T-cell (primary cell): ENCODE measurements at regions not wholly inside any gene's neighbourhood (a gene's known extent, or its start where the extent isn't known, plus 50 kb on each side); places are given as distances from the start of the nearest gene placed in this dataset.
A peak's percentile ranks its signal among the peaks of the same experiment; 100 is the strongest.
"Not testable (repeated sequence)": the region's sequence is repeated elsewhere in the genome, so short reads cannot be mapped to it uniquely, and the experiment has no call there.

Experiments
- ATAC-seq, 4 experiments: fragments of 200-7000 bp in 3 of 4; fragments of 150-1000 bp in 1 of 4; cut with Tn5 transposase; replicated peaks in 1 of 4; 1 replicate in 3 of 4; 2 replicates in 1 of 4; pipeline ENCODE4 v1.10.0; 2021; ENCODE audit warnings: moderate library complexity in 3 of 4, mild to moderate bottlenecking in 2 of 4, moderate number of reproducible peaks in 1 of 4
- CTCF ChIA-PET, 2 donors: fragments of 300-600 bp; sonication (Branson Sonifier 250); formaldehyde crosslinking; loops; one replicate each; lab custom pipeline; 2022; ENCODE audit warnings: antibody characterized with exemption in 2 of 2; lab: Charles Lee
- POLR2A ChIA-PET, 2 donors: fragments of 300-600 bp; sonication (Branson Sonifier 250); formaldehyde crosslinking; loops; one replicate each; lab custom pipeline; 2022; ENCODE audit warnings: antibody characterized with exemption in 2 of 2; lab: Charles Lee
- DNase-seq, 35 experiments: peaks; one replicate each; pipeline versions ENCODE4 v3.0.0 to v3.0.0-alpha.2; 2013 to 2023
- H3K27ac ChIP-seq: one replicate; pipeline ENCODE4 v1.5.1; 2013; ENCODE audit warnings: low read length
- H3K27me3 ChIP-seq, 2 experiments: replicated peaks in 1 of 2; 1 replicate in 1 of 2; 2 replicates in 1 of 2; pipeline versions ENCODE4 v1.6.1 to v1.7.0; 2013; ENCODE audit warnings: low read length in 1 of 2, mixed read lengths in 1 of 2; ENCODE audit not compliant: control insufficient read depth in 2 of 2, insufficient read depth in 2 of 2; ENCODE audit errors: extremely low read depth in 1 of 2
- H3K36me3 ChIP-seq, 2 donors: 1 replicate in 1 of 2; 2 replicates in 1 of 2; pipeline versions ENCODE4 v1.6.1 to v1.7.0; 2013; ENCODE audit warnings: low read length in 1 of 2; ENCODE audit not compliant: control insufficient read depth in 2 of 2, insufficient read depth in 1 of 2; ENCODE audit errors: extremely low read depth in 1 of 2
- H3K4me1 ChIP-seq, 2 experiments: 1 replicate in 1 of 2; 2 replicates in 1 of 2; pipeline versions ENCODE4 v1.6.1 to v1.7.0; 2013; ENCODE audit warnings: low read length in 2 of 2, mixed read lengths in 1 of 2; ENCODE audit not compliant: insufficient read depth in 2 of 2, control insufficient read depth in 1 of 2; ENCODE audit errors: extremely low read depth in 1 of 2
- H3K4me3 ChIP-seq, 2 donors: 1 replicate in 1 of 2; 2 replicates in 1 of 2; pipeline versions ENCODE4 v1.5.1 to v1.7.0; 2013; ENCODE audit warnings: mild to moderate bottlenecking in 2 of 2, low read length in 1 of 2, moderate library complexity in 1 of 2; ENCODE audit not compliant: control insufficient read depth in 1 of 2; ENCODE audit errors: extremely low read depth in 1 of 2
- H3K9me3 ChIP-seq: 2 replicates; pipeline ENCODE4 v1.7.0; 2013
- H3K27ac Mint-ChIP-seq, 2 donors: one replicate each; pipeline ENCODE4 v1.8.0; 2020 to 2021; ENCODE audit warnings: mild to moderate bottlenecking in 2 of 2, mixed read lengths in 2 of 2
- H3K27me3 Mint-ChIP-seq, 2 donors: one replicate each; pipeline ENCODE4 v1.8.0; 2021 to 2022; ENCODE audit warnings: mixed read lengths in 2 of 2
- H3K36me3 Mint-ChIP-seq: one replicate; pipeline ENCODE4 v1.8.0; 2021; ENCODE audit warnings: mixed read lengths
- H3K4me1 Mint-ChIP-seq, 3 donors: one replicate each; pipeline ENCODE4 v1.8.0; 2020 to 2022; ENCODE audit warnings: mixed read lengths in 3 of 3, mild to moderate bottlenecking in 1 of 3
- H3K4me3 Mint-ChIP-seq, 3 donors: one replicate each; pipeline ENCODE4 v1.8.0; 2020 to 2022; ENCODE audit warnings: mild to moderate bottlenecking in 3 of 3, mixed read lengths in 3 of 3, moderate library complexity in 3 of 3
- H3K9me3 Mint-ChIP-seq, 3 donors: one replicate each; pipeline ENCODE4 v1.8.0; 2020 to 2022; ENCODE audit warnings: mixed read lengths in 3 of 3
- WGBS: methylation state at CpG from one replicate; pipeline ENCODE4 v1.1.5; 2013; ENCODE audit warnings: missing lambda C conversion rate; ENCODE audit not compliant: insufficient coverage; 5-methylcytosine and 5-hydroxymethylcytosine counted together

DNA sequence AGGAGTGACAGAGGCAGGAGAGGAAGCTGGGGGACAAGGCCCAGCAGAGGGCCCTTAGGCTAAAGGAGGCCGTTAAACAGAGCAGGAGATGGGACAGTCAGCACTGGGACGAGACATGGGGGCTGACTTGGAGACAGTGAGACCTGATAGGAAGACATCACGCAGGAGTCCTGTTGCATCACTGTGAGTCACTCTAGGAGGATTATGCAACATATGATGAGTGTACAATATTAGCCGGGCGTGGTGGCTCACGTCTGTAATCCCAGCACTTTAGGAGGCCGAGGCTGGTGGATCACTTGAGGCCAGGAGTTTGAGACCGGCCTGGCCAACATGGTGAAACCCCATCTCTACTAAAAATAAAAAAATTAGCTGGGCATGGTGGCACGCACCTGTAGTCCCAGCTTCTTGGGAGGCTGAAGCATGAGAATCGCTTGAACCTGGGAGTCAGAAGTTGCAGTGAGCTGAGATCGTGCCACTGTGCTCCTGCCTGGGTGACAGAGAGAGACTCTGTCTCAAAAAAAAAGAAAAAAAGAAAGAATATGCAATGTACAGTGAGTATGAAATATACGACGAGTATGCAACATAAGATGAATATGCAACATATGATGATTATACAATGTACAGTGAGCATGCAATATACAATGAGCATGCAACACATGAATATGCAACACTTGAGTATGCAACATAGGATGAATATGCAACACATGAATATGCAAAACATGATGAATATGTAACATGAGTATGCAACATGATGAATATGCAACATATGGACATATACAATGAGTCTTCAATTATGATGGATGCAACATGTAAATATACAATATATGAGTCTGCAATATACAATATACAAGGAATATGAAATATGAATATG is 83.3 kb upstream of the ID2 start:
- ChIA-PET CTCF (no interaction called here), POLR2A (no interaction called here)
- Histone ChIP-seq H3K27me3 (no peaks in the 10 kb centered on the region), H3K4me1 (no peaks in the 10 kb centered on the region), H3K4me3 (no peak overlapping the region), H3K9me3 (no peaks in the 10 kb centered on the region), H3K27ac (no peak overlapping the region), H3K36me3 (no peaks in the 10 kb centered on the region)
- H3K36me3 Mint-ChIP-seq = no peaks in the 10 kb centered on the region
- no peak overlapping the region for H3K27ac Mint-ChIP-seq
- peaks cover 0 to 6% (median 0%) of the 10 kb centered on the region in 3 donors for H3K4me1 Mint-ChIP-seq
- DNase-seq (peak in 1 of 35 experiments; percentile 27), ATAC-seq (no peak)
- H3K27me3 Mint-ChIP-seq = peaks cover 3 to 4% of the 10 kb centered on the region in 2 donors
- 92% methylated on average over 8 of the region's 13 CpGs for WGBS
- H3K9me3 Mint-ChIP-seq = no peaks in the 10 kb centered on the region
- H3K4me3 Mint-ChIP-seq = no peak overlapping the region

DNA sequence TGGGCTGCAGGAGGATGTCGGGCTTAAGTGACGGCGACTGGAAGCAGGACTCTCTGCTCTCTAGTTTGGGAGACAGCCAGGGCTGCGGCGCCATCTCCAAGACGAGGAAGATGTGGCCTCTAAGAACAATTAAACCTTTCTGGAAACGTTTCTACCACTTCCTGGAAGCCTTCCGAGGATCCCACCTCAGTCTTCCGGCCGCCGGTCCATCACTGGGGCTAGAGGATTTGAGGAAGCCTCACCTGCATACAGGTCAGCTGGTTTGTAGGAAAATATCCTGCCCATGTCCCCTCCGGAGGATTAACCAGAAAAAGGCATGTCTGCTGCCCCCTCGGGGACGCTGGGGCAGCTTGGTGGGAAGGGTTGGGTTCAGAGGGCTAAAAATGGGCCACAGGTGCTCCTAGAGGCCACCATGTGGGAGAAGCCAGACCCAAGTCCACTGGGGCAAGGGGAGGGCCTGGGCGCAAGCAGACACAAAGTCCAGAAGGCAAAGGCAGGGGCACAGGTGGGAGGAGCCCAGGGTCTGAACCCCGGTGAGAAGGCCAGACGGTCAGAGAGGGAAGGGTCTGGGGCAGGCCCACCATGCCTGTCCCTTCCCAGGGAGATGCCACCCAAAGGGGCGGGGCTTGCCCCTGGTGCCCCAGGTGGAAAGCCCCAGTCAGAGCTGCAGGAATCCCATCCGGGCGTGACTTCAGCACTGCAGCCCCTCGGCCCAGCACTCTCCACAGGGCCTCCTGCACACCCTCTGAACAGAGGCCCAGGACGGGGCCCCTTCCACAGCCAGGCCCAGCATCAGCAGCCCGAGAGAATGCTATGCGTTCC is 82.2 kb upstream of the ID2 start:
- Histone ChIP-seq H3K4me1 (no peaks in the 10 kb centered on the region), H3K9me3 (no peaks in the 10 kb centered on the region), H3K27me3 (no peaks in the 10 kb centered on the region), H3K27ac (no peak overlapping the region), H3K4me3 (no peak overlapping the region), H3K36me3 (no peaks in the 10 kb centered on the region)
- CTCF ChIA-PET = no interaction called here
- H3K4me1 Mint-ChIP-seq = no peaks in the 10 kb centered on the region
- 93% methylated on average over 19 of the region's 24 CpGs for WGBS
- no peaks in the 10 kb centered on the region for H3K27me3 Mint-ChIP-seq
- H3K4me3 Mint-ChIP-seq = no peak overlapping the region
- H3K36me3 Mint-ChIP-seq = no peaks in the 10 kb centered on the region
- DNase-seq (no peak), ATAC-seq (no peak)
- no peaks in the 10 kb centered on the region for H3K9me3 Mint-ChIP-seq
- no peak overlapping the region for H3K27ac Mint-ChIP-seq
- POLR2A ChIA-PET = no interaction called here

DNA sequence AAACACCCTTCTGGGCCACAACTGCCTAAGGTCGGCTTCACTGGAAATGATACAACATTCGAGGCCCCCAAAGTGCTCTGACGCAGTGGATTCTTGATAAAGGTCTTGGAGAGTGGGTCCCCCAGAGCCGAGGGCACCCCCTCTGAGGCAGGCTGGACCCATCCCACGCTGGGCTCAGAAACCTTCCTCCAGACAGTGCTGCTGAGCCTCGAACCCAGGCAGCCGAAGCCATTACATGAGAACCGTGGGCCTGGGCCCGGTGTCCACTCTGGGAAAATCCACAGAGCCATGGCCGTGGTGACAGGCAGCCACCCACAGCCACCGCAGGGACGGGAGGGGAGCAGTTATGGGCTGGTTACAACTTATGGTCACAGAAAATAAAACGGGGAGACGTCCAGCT is 81.4 kb upstream of the ID2 start:
- WGBS = 93% methylated on average over 14 of the region's 14 CpGs
- H3K36me3 Mint-ChIP-seq = no peaks in the 10 kb centered on the region
- H3K9me3 Mint-ChIP-seq = no peaks in the 10 kb centered on the region
- ATAC-seq (no peak), DNase-seq (no peak)
- Histone ChIP-seq H3K4me3 (no peak overlapping the region), H3K27ac (no peak overlapping the region), H3K9me3 (no peaks in the 10 kb centered on the region), H3K36me3 (no peaks in the 10 kb centered on the region), H3K4me1 (no peaks in the 10 kb centered on the region), H3K27me3 (no peaks in the 10 kb centered on the region)
- no peak overlapping the region for H3K4me3 Mint-ChIP-seq
- H3K27me3 Mint-ChIP-seq = no peaks in the 10 kb centered on the region
- H3K27ac Mint-ChIP-seq = no peak overlapping the region
- no peaks in the 10 kb centered on the region for H3K4me1 Mint-ChIP-seq
- POLR2A ChIA-PET = no interaction called here
- CTCF ChIA-PET = no interaction called here

DNA sequence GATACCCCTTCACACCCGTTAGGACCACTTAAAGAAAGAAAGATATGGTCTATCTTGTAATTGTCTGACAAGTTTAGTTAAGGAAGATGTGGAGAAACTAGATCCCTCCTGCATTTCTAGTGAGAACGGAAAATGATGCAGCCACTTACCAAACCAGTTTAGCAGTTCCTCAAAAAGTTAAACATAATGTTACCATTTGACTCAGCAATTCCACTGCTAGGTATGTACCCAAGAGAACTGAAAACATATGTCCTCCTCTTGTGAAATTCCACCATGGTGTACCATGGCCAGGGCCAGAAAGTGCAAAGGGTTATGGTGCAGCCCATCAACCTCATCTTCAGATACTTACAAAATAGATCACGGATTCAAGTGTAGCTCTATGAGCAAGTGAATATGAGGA is 79.0 kb upstream of the ID2 start:
- H3K4me3 ChIP-seq = no peak overlapping the region
- Mint-ChIP-seq H3K9me3 (no peaks in the 10 kb centered on the region), H3K36me3 (no peaks in the 10 kb centered on the region), H3K4me1 (no peaks in the 10 kb centered on the region), H3K27me3 (no peaks in the 10 kb centered on the region), H3K4me3 (no peak overlapping the region), H3K27ac (no peak overlapping the region)
- ChIA-PET POLR2A (no interaction called here), CTCF (no interaction called here)
- ATAC-seq = no peak
- H3K9me3 ChIP-seq = no peaks in the 10 kb centered on the region
- WGBS = no CpG with 5 or more reads among the region's 3 CpGs
- DNase-seq = no peak
- no peaks in the 10 kb centered on the region for H3K36me3 ChIP-seq
- H3K27ac ChIP-seq = no peak overlapping the region
- H3K4me1 ChIP-seq = no peaks in the 10 kb centered on the region
- H3K27me3 ChIP-seq = no peaks in the 10 kb centered on the region

DNA sequence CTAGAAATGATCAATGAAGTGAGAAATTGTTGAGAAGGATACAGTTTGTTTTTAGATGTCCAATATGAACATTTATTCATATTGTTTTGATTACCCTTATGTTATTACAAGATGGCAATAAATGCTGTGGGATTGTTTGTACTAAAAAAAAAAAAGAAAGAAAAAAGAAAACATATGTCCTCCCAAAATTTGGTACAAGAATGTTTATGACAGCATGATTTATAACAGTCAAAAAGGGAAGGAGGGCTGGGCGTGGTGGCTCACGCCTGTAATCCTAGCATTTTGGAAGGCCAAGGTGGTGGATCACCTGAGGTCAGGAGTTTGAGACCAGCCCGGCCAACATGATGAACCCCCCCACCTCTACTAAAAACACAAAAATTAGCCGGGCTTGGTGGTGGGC is 78.5 kb upstream of the ID2 start:
- H3K9me3 ChIP-seq, ATAC-seq, POLR2A ChIA-PET, H3K36me3 Mint-ChIP-seq, H3K9me3 Mint-ChIP-seq, H3K36me3 ChIP-seq, CTCF ChIA-PET, H3K4me3 Mint-ChIP-seq, H3K4me1 ChIP-seq, H3K4me1 Mint-ChIP-seq, H3K27me3 Mint-ChIP-seq, H3K27ac Mint-ChIP-seq, DNase-seq, H3K27ac ChIP-seq, H3K4me3 ChIP-seq, H3K27me3 ChIP-seq: not testable (repeated sequence)
- WGBS = no CpG with 5 or more reads among the region's 4 CpGs

DNA sequence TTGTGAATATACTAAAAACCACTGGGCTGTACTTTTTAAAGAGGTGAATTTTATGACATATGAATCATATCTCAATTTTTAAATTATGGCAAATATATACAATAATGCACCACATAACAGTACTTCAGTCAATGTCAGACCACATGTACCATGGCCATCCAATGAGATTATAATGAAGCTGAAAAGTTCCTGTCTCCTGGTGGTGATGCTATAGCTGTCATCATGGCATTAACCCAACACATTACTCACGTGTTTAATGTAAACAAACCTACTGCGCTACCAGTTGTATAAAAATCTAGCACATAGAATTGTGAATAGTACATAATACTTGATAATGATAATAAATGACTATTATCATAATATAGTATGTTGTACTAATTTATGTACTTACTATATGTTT is 77.6 kb upstream of the ID2 start:
- Mint-ChIP-seq H3K4me1 (peaks cover 0 to 9% (median 9%) of the 10 kb centered on the region in 3 donors), H3K36me3 (no peaks in the 10 kb centered on the region), H3K27me3 (no peaks in the 10 kb centered on the region), H3K9me3 (no peaks in the 10 kb centered on the region), H3K4me3 (no peak overlapping the region), H3K27ac (no peak overlapping the region)
- H3K36me3 ChIP-seq = no peaks in the 10 kb centered on the region
- H3K27ac ChIP-seq = no peak overlapping the region
- no peak overlapping the region for H3K4me3 ChIP-seq
- peaks cover 5 to 9% of the 10 kb centered on the region in 2 experiments for H3K4me1 ChIP-seq
- POLR2A ChIA-PET = no interaction called here
- H3K9me3 ChIP-seq = no peaks in the 10 kb centered on the region
- no CpG with 5 or more reads among the region's 2 CpGs for WGBS
- no peak for DNase-seq
- no peaks in the 10 kb centered on the region for H3K27me3 ChIP-seq
- ATAC-seq = no peak
- CTCF ChIA-PET = interaction anchor here in 1 of 2 donors (0.5 kb wide), 1 partner anchor 28 kb away, joined by 3 read pairs; no protein-coding TSS in a partner anchor
